HG02981 (cell line): ENCODE measurements at regions not wholly inside any gene's neighbourhood (a gene's known extent, or its start where the extent isn't known, plus 50 kb on each side); places are given as distances from the start of the nearest gene placed in this dataset.

Experiments used
- ATAC-seq: cut with Tn5 transposase; IDR thresholded peaks from one replicate; pipeline ENCODE4 v1.9.1; 2021; ENCODE audit warnings: mild to moderate bottlenecking, moderate library complexity; ENCODE audit not compliant: unreplicated experiment

DNA sequence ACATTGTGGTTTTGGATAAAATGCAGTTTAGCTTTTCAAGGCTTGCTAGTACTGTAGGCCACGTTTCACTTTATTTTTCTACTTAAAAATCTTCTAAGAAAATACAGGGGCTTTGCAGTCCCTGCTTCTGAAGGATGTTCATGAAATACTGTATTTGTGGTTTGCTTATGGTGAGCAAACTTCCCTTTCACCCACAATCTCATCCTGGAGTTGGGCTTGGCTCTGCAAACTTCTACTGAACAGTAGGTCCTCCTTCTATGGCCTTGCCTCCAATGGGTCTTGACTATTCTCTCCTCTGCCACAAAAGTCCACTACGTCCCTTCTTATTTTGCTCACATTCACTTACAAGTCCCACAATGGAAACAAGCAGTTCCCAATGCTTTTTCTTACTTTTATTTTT lies 502.7 kb upstream of the KLF4 start:
- ATAC-seq: no peak

DNA sequence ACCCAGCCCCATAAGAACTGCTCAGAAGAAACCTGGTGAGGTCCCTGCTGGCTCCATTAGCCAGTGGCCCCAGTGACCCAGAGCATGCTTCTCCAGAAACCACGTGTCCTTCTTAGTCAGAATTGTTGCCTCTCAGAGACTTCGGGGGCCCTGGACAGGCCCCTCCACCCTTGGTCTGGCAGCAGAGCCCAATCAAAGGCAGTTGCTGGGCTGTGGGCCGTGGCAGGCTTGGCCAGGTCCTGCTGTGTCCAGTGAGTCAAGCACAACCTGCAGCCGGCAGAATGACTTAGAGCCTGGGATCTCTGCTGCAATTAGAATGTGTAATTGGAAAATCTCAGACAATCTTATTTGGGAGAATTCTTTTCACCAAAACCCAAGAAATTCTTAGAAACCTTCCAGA lies 502.0 kb upstream of the KLF4 start:
- no peak for ATAC-seq

GRCh38 chr9:107989544-107989943 lies 500.0 kb upstream of the KLF4 start:
- no peak for ATAC-seq

DNA sequence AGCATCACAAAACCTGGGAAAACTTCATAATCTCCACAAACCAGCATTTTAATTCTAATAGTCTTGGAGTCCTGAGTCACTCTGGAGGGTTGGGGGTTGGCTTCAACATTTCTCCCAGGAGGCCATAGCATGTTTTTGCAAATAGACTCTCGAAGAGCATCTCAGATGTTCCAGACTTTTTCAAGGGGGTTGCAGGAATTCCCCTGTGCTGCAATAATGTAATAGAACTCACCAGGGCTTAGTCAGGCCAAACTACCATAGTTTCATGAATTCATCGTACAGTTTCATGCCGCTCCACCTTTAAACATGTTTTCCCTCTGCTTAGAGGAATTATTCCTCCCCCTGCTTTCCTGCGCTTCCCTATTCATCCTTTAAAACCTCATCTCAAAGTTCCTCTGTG lies 499.5 kb upstream of the KLF4 start:
- no peak for ATAC-seq

DNA sequence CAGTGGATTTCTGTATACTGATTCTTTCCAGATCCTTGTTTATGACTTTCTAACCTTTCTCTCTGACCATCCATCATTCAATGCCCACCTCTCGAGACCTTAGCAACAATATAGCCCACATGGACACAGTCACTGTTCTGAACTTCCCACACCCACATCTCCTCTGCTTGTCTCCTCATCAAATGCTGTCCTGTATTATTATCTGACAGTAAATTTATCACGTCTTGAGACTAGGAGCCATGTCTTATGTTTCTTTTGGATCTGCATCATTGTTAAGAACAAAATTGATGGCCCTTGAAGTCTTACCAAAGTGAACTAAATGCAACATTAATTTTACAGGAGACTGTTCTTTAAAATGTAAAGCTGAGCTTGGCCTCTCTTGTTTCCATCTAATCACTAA lies 495.4 kb upstream of the KLF4 start:
- no peak for ATAC-seq

GRCh38 chr9:107983762-107984161 lies 494.2 kb upstream of the KLF4 start:
- ATAC-seq: no peak

DNA sequence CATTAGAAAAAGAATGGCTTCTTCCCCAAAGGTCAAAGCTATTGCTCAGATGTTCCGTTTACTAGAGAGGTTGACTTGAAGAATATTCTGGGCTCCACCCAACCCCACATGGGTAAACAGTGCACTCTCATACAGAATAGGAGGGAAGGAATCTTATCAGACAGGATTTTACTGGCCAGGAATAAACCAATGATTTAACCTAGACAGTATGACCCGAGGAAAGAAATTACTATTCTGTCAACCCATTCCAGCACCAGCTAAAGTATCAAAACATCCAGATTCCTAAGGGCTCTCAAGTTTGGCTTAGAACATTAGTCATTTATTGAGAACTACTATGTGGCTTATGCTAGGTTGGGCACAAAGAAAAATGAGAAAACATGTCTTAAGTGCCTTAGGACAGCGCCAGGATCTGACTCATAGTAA lies 493.6 kb upstream of the KLF4 start:
- no peak for ATAC-seq

- ATAC-seq: no peak
Observed at GRCh38 chr9:107982745-107983144, 493.2 kb upstream of the KLF4 start.

GRCh38 chr9:107982001-107982400 lies 492.4 kb upstream of the KLF4 start:
- no peak for ATAC-seq

GRCh38 chr9:107980984-107981383 lies 491.4 kb upstream of the KLF4 start:
- ATAC-seq: no peak

- no peak for ATAC-seq
Observed at GRCh38 chr9:107976767-107977166, 487.2 kb upstream of the KLF4 start.

- no peak for ATAC-seq
Observed at GRCh38 chr9:107975426-107976010, 485.9 kb upstream of the KLF4 start.

DNA sequence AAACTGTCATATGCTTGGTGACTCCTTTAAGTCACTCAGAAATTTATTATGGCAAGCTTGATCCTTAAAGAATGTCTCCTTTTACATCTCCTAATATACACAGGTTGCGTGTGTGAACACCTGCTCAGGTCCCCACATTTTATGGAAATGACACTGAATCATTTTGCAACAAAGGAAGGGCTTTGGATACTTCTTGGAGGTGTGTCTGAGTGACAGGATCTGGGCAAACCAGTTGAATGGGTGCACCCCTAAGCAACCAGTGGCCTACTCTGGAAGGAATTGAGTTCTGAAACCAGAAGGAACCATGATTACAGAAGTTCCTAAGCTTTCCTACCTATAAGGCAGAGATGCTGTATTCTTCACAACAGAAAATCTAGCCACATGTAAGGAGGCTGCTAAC lies 483.9 kb upstream of the KLF4 start:
- ATAC-seq: no peak

- ATAC-seq: no peak
Observed at GRCh38 chr9:107972346-107972745, 482.8 kb upstream of the KLF4 start.

- ATAC-seq: no peak
Observed at GRCh38 chr9:107971241-107971640, 481.7 kb upstream of the KLF4 start.

DNA sequence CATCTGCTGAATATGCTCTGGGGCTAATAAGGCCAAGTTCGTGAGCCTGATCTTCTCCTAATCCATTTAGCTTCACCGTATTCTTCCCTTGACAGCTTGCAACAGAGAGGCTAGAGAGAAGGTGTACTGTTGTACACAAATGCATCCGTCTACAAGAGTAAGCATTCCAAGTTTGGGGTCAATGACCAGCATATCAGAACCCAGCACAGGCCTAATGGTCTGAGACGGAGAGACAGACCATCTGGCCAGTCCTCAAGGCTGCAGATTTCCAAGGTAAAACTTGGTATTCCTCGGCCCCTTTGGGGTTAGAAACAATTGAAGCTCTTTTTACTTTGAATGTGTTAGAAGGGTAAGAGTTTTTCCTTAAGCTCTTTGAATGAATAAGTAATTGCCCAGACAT lies 481.2 kb upstream of the KLF4 start:
- ATAC-seq: no peak

GRCh38 chr9:107969727-107970126 lies 480.2 kb upstream of the KLF4 start:
- no peak for ATAC-seq

DNA sequence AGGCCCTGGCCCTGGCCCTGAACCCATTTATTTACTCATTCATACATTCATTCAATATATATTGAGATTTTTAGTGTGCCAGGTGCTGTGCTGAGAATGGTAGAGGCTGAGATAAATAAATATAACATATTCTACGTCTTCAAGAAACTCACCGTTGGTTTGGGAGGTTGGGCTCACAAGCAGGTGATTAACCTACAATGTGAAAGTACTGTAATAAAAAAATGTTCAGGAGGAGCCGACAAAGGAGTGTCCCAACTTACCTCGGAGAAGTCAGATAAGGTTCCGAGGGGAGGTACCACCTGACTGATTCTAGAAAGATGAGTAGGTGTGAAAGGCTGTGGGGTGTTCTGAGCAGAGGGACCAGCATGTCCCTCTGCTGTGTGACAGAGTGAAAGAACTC lies 479.6 kb upstream of the KLF4 start:
- no peak for ATAC-seq

DNA sequence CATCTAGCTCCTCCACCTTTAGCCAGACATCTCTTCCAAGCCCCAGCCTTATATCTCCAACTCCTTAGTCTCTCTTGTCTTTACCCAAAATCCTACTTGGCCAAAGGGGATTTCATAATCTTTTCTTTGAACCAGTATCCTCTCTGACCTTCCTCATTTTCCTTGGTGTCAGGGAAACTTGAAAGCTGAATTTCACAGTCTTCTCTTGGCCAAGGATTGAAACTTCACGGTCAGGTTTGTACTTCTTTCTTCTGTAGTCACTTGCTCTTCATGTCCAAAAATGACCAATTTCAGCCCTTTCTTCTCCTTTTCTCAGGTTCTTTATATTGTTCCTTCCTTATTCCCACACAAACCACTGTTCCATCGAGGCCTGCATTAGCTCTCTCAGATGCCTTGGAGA lies 473.7 kb upstream of the KLF4 start:
- no peak for ATAC-seq

- ATAC-seq: no peak
Observed at GRCh38 chr9:107960916-107961315, 471.3 kb upstream of the KLF4 start.

- ATAC-seq: no peak
Observed at GRCh38 chr9:107954312-107954711, 464.7 kb upstream of the KLF4 start.

GRCh38 chr9:107953556-107954125 lies 464.1 kb upstream of the KLF4 start:
- no peak for ATAC-seq

DNA sequence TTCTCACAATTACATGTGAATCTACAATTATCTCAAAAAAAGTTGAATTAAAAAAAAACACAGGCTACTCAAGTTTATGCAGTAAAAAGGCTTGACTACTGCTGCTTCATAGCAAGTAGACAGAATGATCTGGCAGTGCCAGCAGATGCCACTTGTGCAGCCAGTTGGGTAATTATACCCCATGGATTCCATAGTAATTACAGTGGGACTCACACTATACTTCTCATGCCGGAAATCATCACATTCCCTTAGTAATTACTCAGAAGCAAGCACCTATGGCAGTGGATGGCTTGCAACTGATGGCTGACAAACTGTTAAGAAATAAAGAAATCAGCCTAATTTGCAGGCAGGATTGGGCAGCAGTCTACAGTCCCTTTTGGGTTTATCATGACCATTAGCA lies 463.2 kb upstream of the KLF4 start:
- ATAC-seq: no peak
